ENCODE measurements at regions not wholly inside any gene's neighbourhood (a gene's known extent, or its start where the extent isn't known, plus 50 kb on each side); places are given as distances from the start of the nearest gene placed in this dataset.

GRCh38 chr6:155701342-155701741, 245.7 kb upstream of the NOX3 start (continued):
- TF ChIP-seq ZNF462 (CRISPR knock-in tag; IDR thresholded peaks at IDR 0.05) (no peak), STAT1 (IDR thresholded peaks at IDR 0.05; ENCODE audit: unreplicated experiment) (no peak), POLR2AphosphoS5 (IDR thresholded peaks at IDR 0.05; ENCODE audit: low read depth) (no peak), ETS1 (IDR thresholded peaks at IDR 0.05) (no peak)

- Histone ChIP-seq H3K4me1 (ENCODE audit: insufficient read depth) (no peaks in the 10 kb centered on the region), H3K27me3 (ENCODE audit: insufficient read depth) (no peaks in the 10 kb centered on the region), H3K79me2 (replicated peaks; ENCODE audit: insufficient read depth) (no peaks in the 10 kb centered on the region), H4K20me1 (replicated peaks; ENCODE audit: insufficient read depth) (no peaks in the 10 kb centered on the region), H3K4me2 (no peak overlapping the region), H3K36me3 (ENCODE audit: insufficient read depth) (no peaks in the 10 kb centered on the region), H3K27ac (ENCODE audit: low read depth) (no peak overlapping the region), H3F3A (replicated peaks; ENCODE audit: low read depth) (no peaks in the 10 kb centered on the region), H2AFZ (no peak overlapping the region), H3K4me3 (no peak overlapping the region), H3K9me2 (ENCODE audit: insufficient read depth) (0 out of 2 replicates have a peak, but pooled peaks cover 3% of the 10 kb centered on the region)
- peaks cover 2% of the 10 kb centered on the region for H3K27me3 Mint-ChIP-seq (ENCODE audit: insufficient read depth, low read depth, poor library complexity)
- DNase-seq (ENCODE audit: low spot score) (no peak), ATAC-seq (no peak)
- no peaks in the 10 kb centered on the region for H3K9me3 Mint-ChIP-seq
- no peaks in the 10 kb centered on the region for H3K36me3 Mint-ChIP-seq (ENCODE audit: low read depth)
- no peak overlapping the region for H3K4me3 Mint-ChIP-seq
- no peak overlapping the region for H3K27ac Mint-ChIP-seq
- no peaks in the 10 kb centered on the region for H3K4me1 Mint-ChIP-seq
- TF ChIP-seq STAT1 (IDR thresholded peaks at IDR 0.05; ENCODE audit: unreplicated experiment) (no peak), ZNF462 (CRISPR knock-in tag; IDR thresholded peaks at IDR 0.05) (no peak), ZNF114 (CRISPR knock-in tag; IDR thresholded peaks at IDR 0.05) (no peak)
These were observed 239.9 kb upstream of the NOX3 start for GRCh38 chr6:155695495-155695894.

All from GM23338 (cell line).